ENCODE measurements at regions not wholly inside any gene's neighbourhood (a gene's known extent, or its start where the extent isn't known, plus 50 kb on each side); places are given as distances from the start of the nearest gene placed in this dataset.
"Not testable (repeated sequence)": the region's sequence is repeated elsewhere in the genome, so short reads cannot be mapped to it uniquely, and the experiment has no call there.

GRCh38 chr15:62653122-62653521, 389.4 kb upstream of the TPM1 start:
- DNase-seq: no peak

- DNase-seq: no peak
These were observed 386.5 kb upstream of the TPM1 start for GRCh38 chr15:62656071-62656470.

- DNase-seq: not testable (repeated sequence)
These were observed 385.0 kb upstream of the TPM1 start for GRCh38 chr15:62657501-62657900.

- DNase-seq: no peak
These were observed 384.0 kb upstream of the TPM1 start for GRCh38 chr15:62658498-62658897.

GRCh38 chr15:62663547-62663946, 379.0 kb upstream of the TPM1 start:
- no peak for DNase-seq

GRCh38 chr15:62665449-62665848, 377.1 kb upstream of the TPM1 start:
- DNase-seq: no peak

GRCh38 chr15:62666046-62666445, 376.5 kb upstream of the TPM1 start:
- DNase-seq: no peak

- no peak for DNase-seq
These were observed 370.3 kb upstream of the TPM1 start for GRCh38 chr15:62672268-62672667.

GRCh38 chr15:62676891-62677290, 365.7 kb upstream of the TPM1 start:
- DNase-seq: no peak

- no peak for DNase-seq
These were observed 360.3 kb upstream of the TPM1 start for GRCh38 chr15:62681939-62682896.

GRCh38 chr15:62683192-62683591, 359.4 kb upstream of the TPM1 start:
- not testable (repeated sequence) for DNase-seq

- no peak for DNase-seq
These were observed 358.3 kb upstream of the TPM1 start for GRCh38 chr15:62684123-62684808.

- no peak for DNase-seq
These were observed 351.5 kb upstream of the TPM1 start for GRCh38 chr15:62691008-62691407.

- DNase-seq: no peak
These were observed 344.9 kb upstream of the TPM1 start for GRCh38 chr15:62697636-62698035.

GRCh38 chr15:62698646-62699045, 343.9 kb upstream of the TPM1 start:
- no peak for DNase-seq

- no peak for DNase-seq
These were observed 336.2 kb upstream of the TPM1 start for GRCh38 chr15:62706317-62706716.

- DNase-seq: no peak
These were observed 334.1 kb upstream of the TPM1 start for GRCh38 chr15:62708470-62708869.

GRCh38 chr15:62709261-62709660, 333.3 kb upstream of the TPM1 start:
- no peak for DNase-seq

- no peak for DNase-seq
These were observed 330.7 kb upstream of the TPM1 start for GRCh38 chr15:62711691-62712454.

- no peak for DNase-seq
These were observed 330.1 kb upstream of the TPM1 start for GRCh38 chr15:62712455-62712839.

GRCh38 chr15:62715946-62716345, 326.6 kb upstream of the TPM1 start:
- DNase-seq: no peak

- DNase-seq: no peak
These were observed 325.1 kb upstream of the TPM1 start for GRCh38 chr15:62717496-62717895.

GRCh38 chr15:62719316-62719715, 323.2 kb upstream of the TPM1 start:
- DNase-seq: no peak

All from NCI-H2081 (cell line).